ENCODE measurements at regions not wholly inside any gene's neighbourhood (a gene's known extent, or its start where the extent isn't known, plus 50 kb on each side); places are given as distances from the start of the nearest gene placed in this dataset.

DNA sequence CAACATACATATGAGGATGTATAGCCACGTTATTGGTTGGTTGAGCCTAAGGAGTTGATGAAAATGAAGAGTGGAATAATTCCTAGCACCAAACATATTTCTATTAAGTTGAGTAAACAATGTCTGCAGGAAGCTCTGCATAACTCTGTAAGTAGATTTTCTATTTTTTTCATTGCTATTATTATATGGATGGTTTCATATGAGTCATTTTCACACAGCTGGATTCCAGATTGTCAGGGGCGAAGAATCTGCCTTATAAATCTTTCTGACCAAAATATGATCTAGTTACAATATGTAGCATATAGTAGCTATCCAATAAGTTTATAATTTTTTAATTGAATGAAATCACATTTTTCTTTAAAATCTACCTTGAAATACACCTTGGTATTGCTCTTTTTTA is 468.0 kb upstream of the PKDCC start:
- no peak overlapping the region for H3K4me3 ChIP-seq (ENCODE audit: low read depth, low read length)
- TF ChIP-seq, protein P1, sequence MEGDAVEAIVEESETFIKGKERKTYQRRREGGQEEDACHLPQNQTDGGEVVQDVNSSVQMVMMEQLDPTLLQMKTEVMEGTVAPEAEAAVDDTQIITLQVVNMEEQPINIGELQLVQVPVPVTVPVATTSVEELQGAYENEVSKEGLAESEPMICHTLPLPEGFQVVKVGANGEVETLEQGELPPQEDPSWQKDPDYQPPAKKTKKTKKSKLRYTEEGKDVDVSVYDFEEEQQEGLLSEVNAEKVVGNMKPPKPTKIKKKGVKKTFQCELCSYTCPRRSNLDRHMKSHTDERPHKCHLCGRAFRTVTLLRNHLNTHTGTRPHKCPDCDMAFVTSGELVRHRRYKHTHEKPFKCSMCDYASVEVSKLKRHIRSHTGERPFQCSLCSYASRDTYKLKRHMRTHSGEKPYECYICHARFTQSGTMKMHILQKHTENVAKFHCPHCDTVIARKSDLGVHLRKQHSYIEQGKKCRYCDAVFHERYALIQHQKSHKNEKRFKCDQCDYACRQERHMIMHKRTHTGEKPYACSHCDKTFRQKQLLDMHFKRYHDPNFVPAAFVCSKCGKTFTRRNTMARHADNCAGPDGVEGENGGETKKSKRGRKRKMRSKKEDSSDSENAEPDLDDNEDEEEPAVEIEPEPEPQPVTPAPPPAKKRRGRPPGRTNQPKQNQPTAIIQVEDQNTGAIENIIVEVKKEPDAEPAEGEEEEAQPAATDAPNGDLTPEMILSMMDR (conservative IDR thresholded peaks at IDR 0.05; ENCODE audit: low read depth, low read length), result no peak
- DNase-seq (ENCODE audit: low read depth), result no peak

DNA sequence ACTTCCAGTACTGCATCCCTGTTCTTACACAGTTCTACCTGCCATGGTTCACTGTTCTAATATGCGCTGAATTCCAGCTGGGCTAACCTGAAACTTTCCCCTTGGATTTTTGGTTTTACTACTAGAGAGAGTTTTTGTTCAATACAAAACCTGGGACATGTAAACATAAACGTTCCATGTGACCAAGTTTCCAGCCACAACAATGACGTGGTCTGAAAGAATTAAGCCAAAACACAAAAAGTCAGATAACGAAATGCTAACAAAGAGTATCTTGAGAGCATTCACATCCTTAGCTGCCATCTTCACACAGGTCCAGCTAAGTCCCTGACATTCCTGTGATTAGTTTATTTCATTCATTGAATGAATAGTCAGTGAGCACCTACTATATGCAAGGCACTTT is 467.0 kb upstream of the PKDCC start:
- DNase-seq (ENCODE audit: low read depth), result no peak
- H3K4me3 ChIP-seq (ENCODE audit: low read depth, low read length), result no peak overlapping the region
- TF ChIP-seq, protein P1 (conservative IDR thresholded peaks at IDR 0.05; ENCODE audit: low read depth, low read length), result no peak

DNA sequence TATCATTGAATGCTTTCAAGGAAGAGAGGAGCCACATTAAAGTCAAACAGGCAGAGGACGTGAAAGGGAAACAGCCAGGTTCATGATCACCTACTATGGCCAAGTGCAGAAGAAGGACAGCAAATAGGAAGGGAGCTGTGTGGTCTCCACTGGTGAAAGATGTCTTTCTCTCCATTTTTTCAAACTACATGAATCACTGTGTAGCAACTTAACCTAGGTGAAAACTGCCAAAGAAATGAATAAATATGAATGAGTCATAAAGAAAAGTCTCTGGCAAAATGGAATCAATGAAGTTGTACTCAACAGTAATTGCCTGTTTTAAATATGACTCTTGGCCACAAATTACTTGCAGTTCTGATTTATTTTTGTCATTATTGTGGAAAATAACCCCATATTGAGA is 452.6 kb upstream of the PKDCC start:
- TF ChIP-seq, protein P1 (conservative IDR thresholded peaks at IDR 0.05; ENCODE audit: low read depth, low read length), result no peak
- no peak overlapping the region for H3K4me3 ChIP-seq (ENCODE audit: low read depth, low read length)
- DNase-seq (ENCODE audit: low read depth), result no peak

DNA sequence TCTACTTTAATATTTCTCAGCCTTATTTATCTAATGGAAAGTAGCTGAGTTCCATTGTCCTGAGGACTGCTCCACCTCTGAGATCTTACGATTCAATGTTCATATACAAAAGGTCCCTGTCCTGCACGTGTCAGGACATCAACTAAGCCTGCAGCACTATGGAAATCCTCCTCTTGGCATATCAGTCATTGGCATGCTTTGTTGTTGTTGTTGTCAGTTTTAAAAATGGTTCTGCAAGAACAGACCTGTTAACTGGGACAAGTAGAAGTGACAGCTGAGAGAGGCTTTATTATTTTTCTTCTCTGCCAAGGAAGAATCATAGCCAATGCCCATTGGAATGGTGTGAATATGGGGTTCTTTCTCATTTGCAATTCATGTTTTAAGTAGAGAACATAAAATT is 450.1 kb upstream of the PKDCC start:
- TF ChIP-seq, protein P1 (conservative IDR thresholded peaks at IDR 0.05; ENCODE audit: low read depth, low read length), result no peak
- no peak overlapping the region for H3K4me3 ChIP-seq (ENCODE audit: low read depth, low read length)
- DNase-seq (ENCODE audit: low read depth), result no peak

DNA sequence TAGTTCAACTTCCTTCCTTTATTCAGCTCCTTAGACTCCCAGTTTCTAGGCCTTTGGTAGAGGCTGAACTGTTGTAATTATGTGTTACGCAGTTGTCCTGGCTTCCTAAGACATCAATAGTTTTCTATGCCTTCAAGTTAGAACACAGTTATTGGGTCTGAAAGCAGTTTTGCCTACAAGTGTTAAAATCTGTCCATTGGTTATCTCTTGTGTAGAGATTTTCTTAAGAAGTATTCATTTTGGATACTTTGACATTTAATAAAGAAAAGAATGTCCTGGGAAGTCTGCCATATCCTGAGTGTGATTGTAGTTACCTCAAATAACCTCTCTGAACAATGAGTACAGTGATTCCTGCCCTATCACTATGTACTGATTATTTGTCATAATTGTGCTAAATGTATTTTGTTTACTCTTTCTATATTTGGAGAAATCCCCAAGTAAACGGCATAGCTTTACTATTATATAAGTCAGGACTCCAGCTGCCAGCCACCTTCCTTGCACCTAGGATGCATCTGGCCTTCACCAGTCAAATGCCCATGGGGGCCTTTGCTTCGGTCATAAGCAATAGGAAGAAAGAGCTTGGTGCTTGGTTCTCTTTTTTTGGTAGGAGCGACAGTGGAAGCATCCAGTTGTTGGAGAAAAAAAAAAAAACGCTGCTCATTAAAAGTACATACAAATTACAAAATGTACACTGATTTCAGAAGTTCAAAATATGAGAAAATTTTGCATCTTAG is 449.5 kb upstream of the PKDCC start:
- no peak for DNase-seq (ENCODE audit: low read depth)
- TF ChIP-seq, protein P1 (conservative IDR thresholded peaks at IDR 0.05; ENCODE audit: low read depth, low read length), result no peak

DNA sequence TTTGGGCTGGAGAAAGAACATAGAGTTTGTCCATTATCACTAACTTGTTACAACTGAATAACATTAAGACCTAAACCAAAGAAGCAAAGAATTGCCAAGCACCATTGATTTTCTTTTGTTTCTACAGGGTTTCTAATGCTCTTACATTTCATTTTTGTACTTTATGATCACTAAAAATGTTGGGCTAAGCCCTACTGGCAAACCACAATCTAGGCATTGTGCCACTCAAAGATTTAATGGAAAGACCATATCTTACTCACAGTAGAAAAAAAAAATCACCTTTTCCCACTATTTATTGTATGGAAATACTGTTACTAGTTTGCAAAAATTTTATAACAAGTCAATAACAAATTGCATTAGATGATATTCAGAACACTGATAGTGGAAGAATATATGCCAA is 447.4 kb upstream of the PKDCC start:
- no peak for DNase-seq (ENCODE audit: low read depth)
- TF ChIP-seq, protein P1 (conservative IDR thresholded peaks at IDR 0.05; ENCODE audit: low read depth, low read length), result no peak
- H3K4me3 ChIP-seq (ENCODE audit: low read depth, low read length), result no peak overlapping the region

More for the DNA sequence above, 449.5 kb upstream of the PKDCC start:
- no peak overlapping the region for H3K4me3 ChIP-seq (ENCODE audit: low read depth, low read length)

DNA sequence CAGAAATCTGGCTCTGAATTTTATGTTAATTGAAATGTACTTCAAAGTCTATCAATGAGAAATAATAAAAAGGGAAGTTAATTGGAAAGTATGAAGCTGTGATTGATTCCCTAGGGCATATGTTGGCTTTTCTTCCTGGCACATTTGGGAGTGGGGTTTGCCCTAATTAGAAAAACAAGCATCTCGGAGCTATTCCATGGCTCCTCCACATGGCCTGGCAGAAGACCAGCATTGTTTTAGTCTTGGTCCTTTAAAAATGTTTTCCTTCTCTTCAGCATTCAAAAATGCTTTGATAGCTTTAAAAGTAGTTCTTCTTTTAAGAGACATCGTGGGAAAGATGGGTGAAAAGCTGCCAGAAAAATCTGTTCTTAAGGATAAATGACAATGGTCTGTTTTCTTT is 445.5 kb upstream of the PKDCC start:
- TF ChIP-seq, protein P1 (conservative IDR thresholded peaks at IDR 0.05; ENCODE audit: low read depth, low read length), result no peak
- H3K4me3 ChIP-seq (ENCODE audit: low read depth, low read length), result no peak overlapping the region
- no peak for DNase-seq (ENCODE audit: low read depth)

Measured in epithelial cell of proximal tubule (primary cell).